Stimulated activated CD8-positive, alpha-beta memory T cell treated with anti-CD3 and anti-CD28 coated beads, Interleukin-2, amount 100 ng/mL, for 48 hours (primary cell): ENCODE measurements at regions not wholly inside any gene's neighbourhood (a gene's known extent, or its start where the extent isn't known, plus 50 kb on each side); places are given as distances from the start of the nearest gene placed in this dataset.
"Not testable (repeated sequence)": the region's sequence is repeated elsewhere in the genome, so short reads cannot be mapped to it uniquely, and the experiment has no call there.

Experiments used
- DNase-seq, 2 donors: peaks; one replicate each; pipeline ENCODE4 v3.0.0-alpha.2; 2020; ENCODE audit warnings: low read depth in 2 of 2

GRCh38 chr21:25487046-25487594 lies 120.2 kb downstream of the MRPL39 start:
- DNase-seq, result no peak

GRCh38 chr21:25485914-25486313 lies 121.4 kb downstream of the MRPL39 start:
- no peak for DNase-seq

DNA sequence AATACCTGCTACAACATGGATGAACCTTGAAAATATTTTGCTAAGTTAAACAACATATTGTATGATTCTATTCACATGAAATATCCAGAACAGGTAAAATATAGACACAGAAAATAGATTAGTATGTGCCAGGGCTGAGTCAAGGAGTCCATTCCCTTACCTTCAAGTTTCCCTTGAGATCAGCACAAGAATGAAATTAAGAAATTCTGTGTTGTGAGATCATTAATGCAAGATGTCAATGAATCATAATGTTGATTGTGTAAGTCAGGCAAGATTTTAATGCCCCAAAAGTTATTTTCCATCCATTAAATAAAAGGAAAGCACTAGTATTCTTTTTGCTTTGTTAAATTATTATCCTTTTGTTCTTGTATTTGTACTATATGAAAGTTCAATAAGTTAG lies 139.4 kb downstream of the MRPL39 start:
- no peak for DNase-seq

- not testable (repeated sequence) for DNase-seq
These were observed 140.2 kb downstream of the MRPL39 start for GRCh38 chr21:25467071-25467470.

DNA sequence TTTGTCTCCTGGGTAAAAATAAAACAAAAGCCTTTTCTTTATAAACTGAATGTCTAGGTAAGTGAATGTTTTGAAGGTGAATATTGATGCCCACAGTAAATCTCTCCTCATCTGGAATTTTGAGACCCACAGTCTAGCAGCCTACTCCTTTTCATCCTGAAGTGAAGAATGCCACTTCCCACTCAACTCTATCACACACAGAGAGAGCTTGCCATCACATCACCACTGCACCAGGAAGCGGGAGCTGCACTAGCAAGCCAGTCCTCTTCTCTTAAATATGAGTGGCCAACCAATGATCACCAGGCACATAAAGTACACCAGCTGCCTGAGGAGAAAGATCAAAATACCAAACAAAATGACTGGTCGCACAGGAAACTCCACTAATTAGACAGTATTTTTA lies 140.8 kb downstream of the MRPL39 start:
- no peak for DNase-seq

GRCh38 chr21:25465263-25465662 lies 142.0 kb downstream of the MRPL39 start:
- no peak for DNase-seq

GRCh38 chr21:25464275-25464674 lies 143.0 kb downstream of the MRPL39 start:
- no peak for DNase-seq

GRCh38 chr21:25462517-25462971 lies 144.7 kb downstream of the MRPL39 start:
- DNase-seq, result no peak

GRCh38 chr21:25461725-25462124 lies 145.6 kb downstream of the MRPL39 start:
- DNase-seq, result no peak

- DNase-seq, result no peak
These were observed 147.3 kb downstream of the MRPL39 start for GRCh38 chr21:25459993-25460392.

- no peak for DNase-seq
These were observed 147.9 kb downstream of the MRPL39 start for GRCh38 chr21:25459365-25459764.

- DNase-seq, result no peak
These were observed 148.8 kb downstream of the MRPL39 start for GRCh38 chr21:25458484-25458883.

DNA sequence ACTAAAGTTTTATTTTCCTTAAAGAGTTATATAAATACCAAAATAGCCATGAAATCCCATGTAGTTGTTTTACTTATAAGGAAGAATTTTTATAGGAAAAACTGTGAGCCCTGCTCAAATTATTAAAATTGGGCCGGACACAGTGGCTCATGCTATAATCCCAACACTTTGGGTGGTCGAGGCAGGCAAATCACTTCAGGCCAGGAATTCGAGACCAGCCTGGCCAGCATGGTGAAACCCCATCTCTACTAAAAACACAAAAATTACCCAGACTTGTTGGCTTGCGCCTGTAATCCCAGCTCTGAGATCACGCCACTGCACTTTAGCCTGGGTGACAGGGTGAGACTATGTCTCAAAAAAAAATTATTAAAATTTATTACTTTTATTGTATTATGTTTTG lies 149.3 kb downstream of the MRPL39 start:
- no peak for DNase-seq

- no peak for DNase-seq
These were observed 149.9 kb downstream of the MRPL39 start for GRCh38 chr21:25457411-25457810.

GRCh38 chr21:25456672-25457071 lies 150.6 kb downstream of the MRPL39 start:
- peak in 1 of 2 donors; percentile 26 for DNase-seq

- no peak for DNase-seq
These were observed 153.8 kb downstream of the MRPL39 start for GRCh38 chr21:25453524-25453923.

- no peak for DNase-seq
These were observed 157.3 kb downstream of the MRPL39 start for GRCh38 chr21:25449950-25450349.

DNA sequence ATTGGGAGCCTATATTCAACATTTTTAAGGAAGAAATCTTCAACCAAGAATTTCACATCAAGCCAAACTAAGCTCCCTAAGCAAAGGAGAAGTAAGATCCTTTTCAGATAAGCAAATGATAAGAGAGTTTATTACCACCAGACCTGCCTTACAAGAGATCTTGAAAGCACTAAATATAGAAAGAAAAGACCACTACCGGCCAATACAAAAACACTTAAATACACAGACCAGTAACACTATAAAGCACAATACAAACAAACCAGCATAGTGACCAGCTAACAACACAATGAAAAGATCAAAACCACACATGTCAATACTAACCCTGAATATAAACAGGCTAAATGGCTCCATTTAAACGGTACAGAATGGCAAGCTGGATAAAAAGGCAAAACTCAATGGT lies 165.4 kb downstream of the MRPL39 start:
- DNase-seq, result no peak

DNA sequence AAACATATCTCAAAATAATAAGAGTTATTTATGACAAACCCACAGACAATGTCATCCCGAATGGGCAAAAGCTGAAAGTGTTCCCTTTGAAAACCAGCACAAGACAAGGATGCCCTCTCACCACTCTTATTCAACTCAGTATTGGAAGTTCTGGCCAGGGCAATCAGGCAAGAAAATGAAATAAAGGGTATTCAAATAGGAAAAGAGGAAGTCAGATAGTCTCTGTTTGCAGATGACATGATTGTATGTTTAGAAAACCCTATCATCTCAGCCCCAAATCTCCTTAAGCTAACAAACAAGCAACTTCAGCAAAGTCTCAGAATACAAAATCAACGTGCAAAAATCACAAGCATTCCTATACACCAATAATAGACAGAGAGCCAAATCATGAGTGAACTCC lies 169.8 kb downstream of the MRPL39 start:
- not testable (repeated sequence) for DNase-seq

DNA sequence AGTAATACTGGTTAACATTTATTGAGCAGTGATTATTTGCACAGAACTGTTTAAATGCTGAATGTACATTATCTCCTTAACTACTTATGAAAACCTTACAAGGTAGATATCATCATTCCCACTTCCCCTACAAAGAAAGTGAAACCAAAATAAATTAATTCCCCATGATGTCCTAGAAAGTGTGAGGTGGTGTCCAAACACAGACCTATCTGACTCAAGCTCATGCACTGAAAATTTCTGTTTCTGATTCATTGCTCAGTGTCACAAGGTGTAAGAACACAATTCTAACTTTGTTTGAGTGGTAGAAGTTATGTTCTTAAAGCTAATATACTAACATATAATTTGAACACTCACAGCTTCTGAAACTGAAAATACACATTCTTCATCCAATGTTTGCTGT lies 178.7 kb downstream of the MRPL39 start:
- DNase-seq, result no peak

- DNase-seq, result no peak
These were observed 179.5 kb downstream of the MRPL39 start for GRCh38 chr21:25427828-25428227.

DNA sequence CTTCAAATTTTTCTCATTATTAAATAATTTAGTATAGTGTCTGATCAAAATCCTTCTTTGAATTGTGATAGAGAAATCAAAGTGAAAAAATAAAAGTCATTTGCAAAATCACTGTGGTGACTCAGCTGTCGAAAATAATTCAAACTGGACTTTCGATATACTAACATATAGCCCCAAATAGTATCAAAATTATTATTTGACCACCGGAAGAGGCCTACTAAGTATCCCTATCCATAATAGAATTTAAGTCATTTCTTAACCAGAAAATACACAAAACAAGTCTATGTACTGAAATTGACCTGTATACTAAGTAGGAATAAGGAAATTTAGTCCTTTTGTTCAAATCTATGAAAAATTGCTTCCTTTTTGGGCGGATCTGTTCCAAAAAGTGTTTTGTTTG lies 180.7 kb downstream of the MRPL39 start:
- no peak for DNase-seq

- no peak for DNase-seq
These were observed 182.1 kb downstream of the MRPL39 start for GRCh38 chr21:25425156-25425555.

- no peak for DNase-seq
These were observed 182.6 kb downstream of the MRPL39 start for GRCh38 chr21:25424634-25425033.
